ENCODE measurements at regions not wholly inside any gene's neighbourhood (a gene's known extent, or its start where the extent isn't known, plus 50 kb on each side); places are given as distances from the start of the nearest gene placed in this dataset.
A peak's percentile ranks its signal among the peaks of the same experiment; 100 is the strongest.

DNA sequence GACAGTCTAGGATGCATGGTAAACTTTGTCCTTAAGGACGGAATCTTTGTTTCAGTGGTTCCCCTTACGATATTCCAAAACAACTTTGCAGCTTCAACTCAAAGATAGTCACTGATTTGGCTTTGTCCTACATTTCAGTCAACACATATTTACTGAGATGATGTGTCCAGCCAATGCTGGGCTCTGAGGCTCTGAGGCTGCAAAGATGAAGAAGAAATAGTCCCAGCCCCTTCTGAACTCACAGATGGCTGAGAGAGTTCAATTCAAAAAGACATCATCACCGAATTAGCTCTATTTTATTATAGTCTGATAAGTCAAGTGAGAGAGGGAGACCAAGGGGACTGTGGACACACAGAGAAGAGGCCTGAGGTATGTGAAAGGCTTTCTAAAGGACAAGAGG, 544.0 kb downstream of the ACTL7B start:
- H3K4me3 ChIP-seq (ENCODE audit: low read depth, low read length), result no peak overlapping the region
- DNase-seq (ENCODE audit: low read depth), result no peak
- TF ChIP-seq, protein P1, sequence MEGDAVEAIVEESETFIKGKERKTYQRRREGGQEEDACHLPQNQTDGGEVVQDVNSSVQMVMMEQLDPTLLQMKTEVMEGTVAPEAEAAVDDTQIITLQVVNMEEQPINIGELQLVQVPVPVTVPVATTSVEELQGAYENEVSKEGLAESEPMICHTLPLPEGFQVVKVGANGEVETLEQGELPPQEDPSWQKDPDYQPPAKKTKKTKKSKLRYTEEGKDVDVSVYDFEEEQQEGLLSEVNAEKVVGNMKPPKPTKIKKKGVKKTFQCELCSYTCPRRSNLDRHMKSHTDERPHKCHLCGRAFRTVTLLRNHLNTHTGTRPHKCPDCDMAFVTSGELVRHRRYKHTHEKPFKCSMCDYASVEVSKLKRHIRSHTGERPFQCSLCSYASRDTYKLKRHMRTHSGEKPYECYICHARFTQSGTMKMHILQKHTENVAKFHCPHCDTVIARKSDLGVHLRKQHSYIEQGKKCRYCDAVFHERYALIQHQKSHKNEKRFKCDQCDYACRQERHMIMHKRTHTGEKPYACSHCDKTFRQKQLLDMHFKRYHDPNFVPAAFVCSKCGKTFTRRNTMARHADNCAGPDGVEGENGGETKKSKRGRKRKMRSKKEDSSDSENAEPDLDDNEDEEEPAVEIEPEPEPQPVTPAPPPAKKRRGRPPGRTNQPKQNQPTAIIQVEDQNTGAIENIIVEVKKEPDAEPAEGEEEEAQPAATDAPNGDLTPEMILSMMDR (IDR thresholded peaks at IDR 0.05; ENCODE audit: insufficient read depth, low read depth, low read length, missing control alignments), result no peak

DNA sequence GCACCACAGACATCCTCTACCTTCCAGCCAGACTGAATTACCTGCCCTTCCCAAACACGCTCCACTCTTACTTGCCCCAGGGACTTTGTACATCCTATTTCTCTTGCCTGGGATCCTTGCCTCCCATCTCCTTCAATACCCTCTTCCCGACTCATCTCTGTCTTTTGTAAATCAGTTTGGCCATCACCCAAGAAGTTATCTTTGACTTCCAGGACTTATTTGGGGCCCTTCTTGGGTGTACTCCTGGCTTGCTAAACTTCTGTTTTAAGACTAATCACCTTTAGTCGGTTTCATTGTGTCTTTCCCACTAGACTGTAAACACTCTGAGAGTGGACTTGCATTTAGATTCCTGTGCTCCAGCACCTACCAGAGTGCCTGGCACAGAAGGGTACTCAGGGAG, 545.6 kb downstream of the ACTL7B start:
- H3K4me3 ChIP-seq (ENCODE audit: low read depth, low read length), result no peak overlapping the region
- TF ChIP-seq, protein P1 (IDR thresholded peaks at IDR 0.05; ENCODE audit: insufficient read depth, low read depth, low read length, missing control alignments), result no peak
- DNase-seq (ENCODE audit: low read depth), result no peak

DNA sequence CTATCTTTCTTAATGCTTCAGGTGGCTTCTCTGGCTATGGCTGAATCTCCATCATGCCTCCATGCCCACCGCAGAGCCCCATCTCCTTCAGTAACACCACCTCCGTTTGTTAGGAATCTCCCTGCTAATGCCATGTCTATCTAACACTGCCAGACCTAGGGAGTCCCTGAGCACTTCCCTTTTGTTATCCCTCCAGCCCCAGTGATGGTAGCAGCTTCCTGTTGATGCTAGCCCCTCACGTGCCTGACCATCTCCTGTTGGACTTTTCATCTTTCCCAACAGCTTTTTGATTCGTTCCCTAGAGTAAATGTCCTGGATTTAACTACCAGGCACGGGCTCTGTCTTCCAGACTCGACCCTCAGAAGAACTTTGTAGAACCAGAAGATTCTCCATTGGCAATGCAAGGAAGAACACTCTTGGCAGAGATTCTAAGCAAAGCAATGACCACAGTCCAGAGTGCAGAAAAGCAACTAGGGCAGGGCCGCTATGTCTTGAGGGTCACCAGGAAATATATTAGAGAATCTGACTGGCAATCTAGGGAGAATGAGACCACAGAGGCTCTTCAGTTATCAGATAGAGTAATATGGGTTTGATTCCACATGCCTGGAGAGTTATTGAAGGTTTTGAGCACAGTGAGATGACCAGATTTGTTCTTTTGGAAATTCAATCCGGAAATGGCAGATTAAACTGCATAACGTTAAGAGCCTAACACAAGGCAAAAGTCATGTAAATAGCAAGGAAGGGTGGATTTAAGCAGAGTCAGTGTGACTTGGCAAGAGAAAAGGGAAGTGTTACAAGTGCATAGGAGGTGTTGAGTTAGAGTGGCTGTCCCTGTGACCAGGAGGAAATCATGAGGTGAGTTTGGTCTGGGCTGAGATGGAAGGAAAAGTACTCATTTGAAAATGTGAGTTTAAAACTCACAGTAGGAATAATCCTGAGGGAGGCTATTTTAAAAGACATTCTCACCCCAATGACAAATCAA, 555.2 kb downstream of the ACTL7B start:
- H3K4me3 ChIP-seq (ENCODE audit: low read depth, low read length), result no peak overlapping the region
- DNase-seq (ENCODE audit: low read depth), result no peak
- TF ChIP-seq, protein P1 (IDR thresholded peaks at IDR 0.05; ENCODE audit: insufficient read depth, low read depth, low read length, missing control alignments), result no peak

DNA sequence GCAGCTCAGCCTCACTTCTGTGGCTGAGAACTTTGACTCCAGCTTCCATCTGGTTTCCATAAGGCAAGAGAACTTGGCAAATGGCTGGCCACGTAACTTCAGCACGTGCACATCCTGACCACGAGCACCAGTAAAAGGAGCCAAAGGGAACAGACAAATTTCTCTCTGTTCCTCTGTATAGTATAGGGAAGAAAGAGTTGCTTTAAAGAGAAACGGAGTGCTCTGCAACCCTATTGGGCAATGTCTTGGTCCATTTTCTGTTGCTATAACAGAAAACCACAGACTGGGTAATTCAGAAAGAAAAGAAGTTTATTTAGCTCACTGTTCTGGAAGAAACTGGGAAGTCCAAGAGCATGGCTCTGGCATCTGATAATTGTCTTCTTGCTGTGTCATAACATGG, 558.7 kb downstream of the ACTL7B start:
- DNase-seq (ENCODE audit: low read depth), result no peak
- TF ChIP-seq, protein P1 (IDR thresholded peaks at IDR 0.05; ENCODE audit: insufficient read depth, low read depth, low read length, missing control alignments), result no peak
- H3K4me3 ChIP-seq (ENCODE audit: low read depth, low read length), result no peak overlapping the region

DNA sequence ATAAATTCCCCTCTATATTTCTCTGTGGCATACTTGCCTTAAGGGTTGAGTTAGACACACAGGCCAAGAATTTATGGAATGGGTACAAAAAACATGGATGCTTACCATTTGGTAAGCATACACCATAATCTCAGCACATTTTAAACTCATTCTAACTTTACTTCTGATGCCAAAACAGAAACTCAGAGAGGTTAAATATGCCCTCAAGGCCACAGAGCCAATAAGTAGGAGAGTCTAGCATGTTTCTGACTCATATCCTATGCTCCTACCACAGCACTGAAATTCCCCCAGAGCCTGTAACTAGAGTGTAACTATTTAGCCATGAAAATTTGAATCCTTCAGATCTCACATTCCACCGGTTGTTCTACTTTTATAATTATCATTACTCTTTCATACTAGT, 559.7 kb downstream of the ACTL7B start:
- no peak overlapping the region for H3K4me3 ChIP-seq (ENCODE audit: low read depth, low read length)
- TF ChIP-seq, protein P1 (IDR thresholded peaks at IDR 0.05; ENCODE audit: insufficient read depth, low read depth, low read length, missing control alignments), result no peak
- DNase-seq (ENCODE audit: low read depth), result no peak

DNA sequence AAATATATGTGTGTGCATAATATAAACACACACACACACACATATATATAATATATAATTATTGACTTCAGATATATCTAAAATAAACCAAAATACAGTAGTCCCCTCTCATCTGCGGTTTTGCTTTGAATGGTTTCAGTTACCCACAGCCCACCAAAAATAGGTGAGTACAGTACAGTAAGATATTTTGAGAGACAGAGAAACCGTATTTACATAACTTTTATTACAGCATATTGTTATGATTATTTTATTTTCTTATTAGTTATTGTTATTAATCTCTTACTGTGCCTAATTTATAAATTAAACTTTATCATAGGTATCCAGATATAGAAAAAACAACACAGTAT, 564.2 kb downstream of the ACTL7B start:
- TF ChIP-seq, protein P1 (IDR thresholded peaks at IDR 0.05; ENCODE audit: insufficient read depth, low read depth, low read length, missing control alignments), result no peak
- H3K4me3 ChIP-seq (ENCODE audit: low read depth, low read length), result no peak overlapping the region
- DNase-seq (ENCODE audit: low read depth), result peak; percentile 18
